H1 (cell line): ENCODE measurements at regions not wholly inside any gene's neighbourhood (a gene's known extent, or its start where the extent isn't known, plus 50 kb on each side); places are given as distances from the start of the nearest gene placed in this dataset.

Source experiments
- CTCF ChIA-PET: fragments of 300-600 bp; sonication (Branson Sonifier 250); formaldehyde crosslinking; loops from one replicate; lab custom pipeline; 2021; ENCODE audit not compliant: partially characterized antibody; lab: Charles Lee
- POLR2A ChIA-PET: fragments of 300-600 bp; sonication (Branson Sonifier 250); formaldehyde crosslinking; loops from one replicate; lab custom pipeline; 2021; ENCODE audit warnings: inconsistent platforms; ENCODE audit not compliant: partially characterized antibody; lab: Charles Lee
- DNase-seq, 2 experiments: peaks; one replicate each; pipeline versions ENCODE4 v3.0.0 to v3.0.0-alpha.2; 2010 to 2022; ENCODE audit warnings: low spot score in 2 of 2, low read depth in 1 of 2, mixed read lengths in 1 of 2
- FAIRE-seq: peaks from 2 replicates; lab custom pipeline; 2011; peaks lifted over from hg19 to GRCh38; lab: Jason Lieb, UNC
- H2AFZ ChIP-seq: 2 replicates; pipeline ENCODE4 v1.8.1; 2012; ENCODE audit warnings: low read length, inconsistent platforms
- H2AK5ac ChIP-seq: 2 replicates; pipeline ENCODE4 v1.6.1; 2013; ENCODE audit warnings: low read depth, low read length
- H2BK120ac ChIP-seq: replicated peaks from 2 replicates; pipeline ENCODE3; 2013; ENCODE audit warnings: low read depth, low read length, inconsistent platforms
- H2BK12ac ChIP-seq: 2 replicates; pipeline ENCODE4 v1.6.1; 2013; ENCODE audit warnings: low read depth, low read length
- H2BK15ac ChIP-seq: 2 replicates; pipeline ENCODE4 v1.6.1; 2013; ENCODE audit warnings: low read length
- H2BK20ac ChIP-seq: 2 replicates; pipeline ENCODE4 v1.6.1; 2013; ENCODE audit warnings: low read length
- H2BK5ac ChIP-seq: 2 replicates; pipeline ENCODE4 v1.6.1; 2013; ENCODE audit warnings: low read depth, low read length
- H3K14ac ChIP-seq: 2 replicates; pipeline ENCODE4 v1.6.1; 2013; ENCODE audit warnings: inconsistent platforms; ENCODE audit not compliant: insufficient read length
- H3K18ac ChIP-seq: 2 replicates; pipeline ENCODE4 v1.6.1; 2013; ENCODE audit warnings: low read length; ENCODE audit errors: extremely low read depth
- H3K23ac ChIP-seq: 2 replicates; pipeline ENCODE4 v1.6.1; 2013; ENCODE audit warnings: inconsistent platforms; ENCODE audit not compliant: insufficient read length
- H3K23me2 ChIP-seq: 2 replicates; pipeline ENCODE4 v1.6.1; 2013; ENCODE audit warnings: low read depth, low read length
- H3K27ac ChIP-seq: 2 replicates; pipeline ENCODE4 v1.6.1; 2011; ENCODE audit warnings: low read depth, low read length, inconsistent platforms
- H3K27me3 ChIP-seq, 4 experiments: replicated peaks in 1 of 4; 1 replicate in 1 of 4; 2 replicates in 3 of 4; pipeline versions ENCODE4 v1.6.1 to v1.8.1; 2011 to 2013; ENCODE audit warnings: low read length in 3 of 4, mild to moderate bottlenecking in 3 of 4, inconsistent platforms in 2 of 4, mixed read lengths in 2 of 4, moderate library complexity in 1 of 4; ENCODE audit not compliant: control insufficient read depth in 3 of 4, insufficient read depth in 3 of 4; ENCODE audit errors: extremely low read depth in 1 of 4
- H3K36me3 ChIP-seq, 4 experiments: 2 replicates each; pipeline versions ENCODE4 v1.6.1 to v1.8.1; 2011 to 2013; ENCODE audit warnings: mild to moderate bottlenecking in 4 of 4, low read length in 3 of 4, moderate library complexity in 2 of 4, control low read depth in 1 of 4, inconsistent platforms in 1 of 4; ENCODE audit not compliant: insufficient read depth in 4 of 4, control insufficient read depth in 2 of 4
- H3K4ac ChIP-seq: replicated peaks from 2 replicates; pipeline ENCODE3; 2013; ENCODE audit warnings: low read length, low read depth, mixed read lengths, inconsistent platforms; ENCODE audit not compliant: insufficient read length
- H3K4me1 ChIP-seq, 4 experiments: replicated peaks in 1 of 4; 1 replicate in 1 of 4; 2 replicates in 3 of 4; pipeline versions ENCODE4 v1.6.1 to v1.8.1; 2011 to 2013; ENCODE audit warnings: low read length in 3 of 4, inconsistent platforms in 2 of 4, mixed read lengths in 1 of 4; ENCODE audit not compliant: insufficient read depth in 4 of 4, control insufficient read depth in 3 of 4
- H3K4me2 ChIP-seq, 2 experiments: 2 replicates each; pipeline versions ENCODE4 v1.6.1 to v1.8.1; 2011 to 2013; ENCODE audit warnings: low read depth in 2 of 2, low read length in 2 of 2, control low read depth in 1 of 2, inconsistent platforms in 1 of 2, mild to moderate bottlenecking in 1 of 2; ENCODE audit not compliant: insufficient read depth in 1 of 2
- H3K4me3 ChIP-seq, 4 experiments: fragments of 200-600, 300-600 bp in 1 of 4; sonication (generic), shearing (Covaris generic), sonication (Bioruptor Twin) in 1 of 4; 2 replicates each; pipeline versions ENCODE4 v1.5.1 to v1.8.1; 2011 to 2016; ENCODE audit warnings: low read length in 4 of 4, low read depth in 3 of 4, control low read depth in 2 of 4, inconsistent platforms in 2 of 4, mild to moderate bottlenecking in 2 of 4, mixed read lengths in 1 of 4, moderate library complexity in 1 of 4; ENCODE audit not compliant: insufficient read depth in 2 of 4; ENCODE audit errors: extremely low read depth in 1 of 4
- H3K56ac ChIP-seq: replicated peaks from 2 replicates; pipeline ENCODE3; 2013; ENCODE audit warnings: low read depth, mild to moderate bottlenecking, mixed read lengths, low read length, inconsistent platforms; ENCODE audit not compliant: insufficient read length
- H3K79me1 ChIP-seq: 2 replicates; pipeline ENCODE4 v1.6.1; 2013; ENCODE audit warnings: low read depth, low read length, control low read depth
- H3K79me2 ChIP-seq, 2 experiments: 2 replicates each; pipeline versions ENCODE4 v1.6.1 to v1.8.1; 2012 to 2013; ENCODE audit warnings: low read length in 2 of 2, mild to moderate bottlenecking in 2 of 2, inconsistent platforms in 1 of 2; ENCODE audit not compliant: insufficient read depth in 2 of 2, control insufficient read depth in 1 of 2
- H3K9ac ChIP-seq, 4 experiments: replicated peaks in 1 of 4; 1 replicate in 1 of 4; 2 replicates in 3 of 4; pipeline versions ENCODE4 v1.6.1 to v1.8.1; 2011 to 2013; ENCODE audit warnings: low read depth in 3 of 4, low read length in 3 of 4, control low read depth in 2 of 4, mild to moderate bottlenecking in 2 of 4, moderate library complexity in 2 of 4, inconsistent platforms in 1 of 4; ENCODE audit errors: extremely low read depth in 1 of 4
- H3K9me3 ChIP-seq, 2 experiments: 2 replicates each; pipeline versions ENCODE4 v1.6.1 to v1.8.1; 2012 to 2013; ENCODE audit warnings: mild to moderate bottlenecking in 2 of 2, moderate library complexity in 2 of 2, control low read depth in 1 of 2, inconsistent platforms in 1 of 2, low read depth in 1 of 2, low read length in 1 of 2, mixed read lengths in 1 of 2; ENCODE audit not compliant: insufficient read depth in 2 of 2
- H4K20me1 ChIP-seq, 2 experiments: replicated peaks in 1 of 2; 2 replicates each; pipeline versions ENCODE3 to v1.8.1; 2011 to 2013; ENCODE audit warnings: inconsistent platforms in 2 of 2, low read length in 2 of 2, mild to moderate bottlenecking in 1 of 2; ENCODE audit not compliant: insufficient read depth in 2 of 2, control insufficient read depth in 1 of 2
- H4K5ac ChIP-seq: 2 replicates; pipeline ENCODE4 v1.6.1; 2013; ENCODE audit warnings: low read length, low read depth, mixed read lengths, inconsistent platforms; ENCODE audit not compliant: insufficient read length
- H4K8ac ChIP-seq: 2 replicates; pipeline ENCODE4 v1.8.0; 2013; ENCODE audit warnings: mild to moderate bottlenecking, moderate library complexity, low read length, inconsistent platforms; ENCODE audit not compliant: insufficient read depth; ENCODE audit errors: extremely low read depth
- H4K91ac ChIP-seq: replicated peaks from 2 replicates; pipeline ENCODE3; 2013; ENCODE audit warnings: low read length, mixed read lengths, inconsistent platforms; ENCODE audit not compliant: insufficient read length
- ASH2L ChIP-seq: fragments of 200-600, 300-600 bp; sonication (generic); IDR thresholded peaks from one replicate; pipeline ENCODE4 v1.7.1; 2017; ENCODE audit warnings: low read length
- KDM5A ChIP-seq: fragments of 200-600 bp; IDR thresholded peaks from 2 replicates; pipeline ENCODE4 v1.7.1; 2012; ENCODE audit warnings: mild to moderate bottlenecking, low read length, inconsistent platforms, mixed read lengths
- MAFK ChIP-seq: IDR thresholded peaks from 2 replicates; pipeline ENCODE4 v1.6.1; 2012; ENCODE audit warnings: low read depth, mild to moderate bottlenecking, improper control_type of control experiment, low read length
- POU5F1 ChIP-seq: IDR thresholded peaks from 2 replicates; pipeline ENCODE4 v1.6.1; 2011; ENCODE audit warnings: low read depth, mild to moderate bottlenecking, low read length, moderate library complexity
- RAD21 ChIP-seq, 2 experiments: IDR thresholded peaks in 1 of 2; conservative IDR thresholded peaks in 1 of 2; 2 replicates each; pipeline ENCODE4 v1.6.1; 2011; ENCODE audit warnings: low read depth in 2 of 2, low read length in 2 of 2, improper control_type of control experiment in 1 of 2, inconsistent platforms in 1 of 2, mild to moderate bottlenecking in 1 of 2, moderate library complexity in 1 of 2
- RNF2 ChIP-seq: fragments of 200-900, 300-1000 bp; sonication (generic); IDR thresholded peaks from 2 replicates; pipeline ENCODE4 v1.7.1; 2016; ENCODE audit warnings: borderline replicate concordance, low read depth, mild to moderate bottlenecking, antibody characterized with exemption, low read length; ENCODE audit not compliant: poor library complexity, severe bottlenecking; ENCODE audit errors: missing control alignments
- RXRA ChIP-seq: IDR thresholded peaks from 2 replicates; pipeline ENCODE4 v1.6.1; 2011; ENCODE audit warnings: low read depth, mild to moderate bottlenecking, low read length, moderate library complexity; ENCODE audit not compliant: insufficient read depth
- SP1 ChIP-seq: IDR thresholded peaks from 2 replicates; pipeline ENCODE4 v1.6.1; 2011; ENCODE audit warnings: low read depth, low read length
- TAF1 ChIP-seq: IDR thresholded peaks from 2 replicates; pipeline ENCODE4 v1.6.1; 2011; ENCODE audit warnings: mild to moderate bottlenecking, low read depth, low read length
- ZNF274 ChIP-seq: IDR thresholded peaks from 2 replicates; pipeline ENCODE4 v1.7.0; 2012; ENCODE audit warnings: low read length, borderline replicate concordance; ENCODE audit errors: extremely low read depth
- WGBS, 2 experiments: shearing (Covaris generic) in 1 of 2; methylation state at CpG; one replicate each; pipeline versions ENCODE4 v1.1.6 to v1.1.7; 2013 to 2015; ENCODE audit warnings: low lambda C conversion rate in 2 of 2, mixed read lengths in 2 of 2, inconsistent platforms in 1 of 2, low coverage in 1 of 2, missing lambda C conversion rate in 1 of 2; ENCODE audit not compliant: insufficient replicate concordance in 2 of 2, insufficient coverage in 1 of 2, insufficient read length in 1 of 2; ENCODE audit errors: extremely low coverage in 1 of 2, missing lambda C conversion rate in 1 of 2; 5-methylcytosine and 5-hydroxymethylcytosine counted together
- TF ChIP-seq, protein P1 (sequence below): IDR thresholded peaks from 2 replicates; pipeline ENCODE4 v1.6.1; 2011; ENCODE audit warnings: low read length, improper control_type of control experiment

DNA sequence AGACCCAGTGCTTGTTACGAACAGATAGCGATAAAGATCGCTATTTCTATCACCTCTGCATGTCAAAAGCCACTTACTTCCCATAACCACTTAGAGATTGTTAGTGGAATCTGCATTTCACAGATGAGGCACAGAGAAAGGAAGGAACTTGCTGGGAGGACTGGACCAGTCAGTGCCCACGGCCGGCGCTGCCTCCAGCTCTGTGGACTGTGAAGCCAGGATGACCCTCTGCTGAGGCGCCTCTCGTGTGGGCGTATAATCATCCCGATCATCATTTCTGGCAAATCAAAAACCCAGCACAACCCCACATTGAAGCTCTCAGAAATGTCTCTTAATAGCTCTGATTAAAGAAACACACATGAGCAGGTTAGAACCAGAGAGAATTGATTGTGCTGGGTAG, 61.5 kb upstream of the ADRA2C start:
- Histone ChIP-seq H2BK12ac (no peak overlapping the region), H2BK5ac (no peak overlapping the region), H3K4me1 (peaks cover 0 to 18% (median 7%) of the 10 kb centered on the region in 4 experiments; a peak in 6 of 7 replicates), H2BK15ac (no peak overlapping the region), H2BK120ac (no peak overlapping the region), H3K23ac (no peak overlapping the region), H4K20me1 (no peaks in the 10 kb centered on the region), H2AFZ (no peak overlapping the region), H3K4me2 (no peak overlapping the region), H4K8ac (no peak overlapping the region), H2AK5ac (no peak overlapping the region), H3K79me2 (no peaks in the 10 kb centered on the region), H3K79me1 (no peaks in the 10 kb centered on the region), H3K56ac (no peak overlapping the region), H3K9ac (no peak overlapping the region), H4K5ac (no peak overlapping the region), H3K14ac (no peak overlapping the region), H3K4me3 (no peak overlapping the region), H3K4ac (no peak overlapping the region), H3K23me2 (no peaks in the 10 kb centered on the region), H2BK20ac (no peak overlapping the region), H3K36me3 (no peaks in the 10 kb centered on the region), H3K18ac (no peak overlapping the region), H3K27me3 (no peaks in the 10 kb centered on the region; a peak in 1 of 7 replicates), H3K9me3 (no peaks in the 10 kb centered on the region), H3K27ac (no peak overlapping the region), H4K91ac (no peak overlapping the region)
- WGBS, 2 experiments = 85% methylated on average over 10 of the region's 10 CpGs; no CpG with 5 or more reads in 1 of the 2 experiments
- DNase-seq (no peak), FAIRE-seq (no peak)
- POLR2A ChIA-PET = no interaction called here
- CTCF ChIA-PET = interaction anchor here (1.1 to 2.9 kb wide), 5 partner anchors 9 to 238 kb away, joined by 3 to 9 read pairs (median 4); no protein-coding TSS in a partner anchor
- TF ChIP-seq ZNF274 = no peak
- no peak for TF ChIP-seq POU5F1
- TF ChIP-seq RXRA = no peak
- TF ChIP-seq SP1 = no peak
- no peak for TF ChIP-seq TAF1
- TF ChIP-seq KDM5A = no peak
- no peak for TF ChIP-seq MAFK
- no peak for TF ChIP-seq RNF2
- TF ChIP-seq RAD21 (IDR thresholded peaks at IDR 0.05 in 1 of 2, conservative IDR thresholded peaks at IDR 0.05 in 1 of 2; ENCODE audit: low read depth in 2 of 2, low read length in 2 of 2) = no peak
- no peak for TF ChIP-seq ASH2L
- TF ChIP-seq, protein P1, sequence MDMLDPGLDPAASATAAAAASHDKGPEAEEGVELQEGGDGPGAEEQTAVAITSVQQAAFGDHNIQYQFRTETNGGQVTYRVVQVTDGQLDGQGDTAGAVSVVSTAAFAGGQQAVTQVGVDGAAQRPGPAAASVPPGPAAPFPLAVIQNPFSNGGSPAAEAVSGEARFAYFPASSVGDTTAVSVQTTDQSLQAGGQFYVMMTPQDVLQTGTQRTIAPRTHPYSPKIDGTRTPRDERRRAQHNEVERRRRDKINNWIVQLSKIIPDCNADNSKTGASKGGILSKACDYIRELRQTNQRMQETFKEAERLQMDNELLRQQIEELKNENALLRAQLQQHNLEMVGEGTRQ = no peak
